OCI-LY3 (cell line): ENCODE measurements at regions not wholly inside any gene's neighbourhood (a gene's known extent, or its start where the extent isn't known, plus 50 kb on each side); places are given as distances from the start of the nearest gene placed in this dataset.

ENCODE experiments used
- CTCF ChIP-seq: fragments of 200-600, 300-600 bp; sonication (generic); IDR thresholded peaks from 2 replicates; pipeline ENCODE4 v1.5.1; 2014; ENCODE audit warnings: antibody characterized with exemption, low read length, low read depth
- EZH2phosphoT487 ChIP-seq: fragments of 200-600 bp; shearing (Covaris generic); IDR thresholded peaks from 2 replicates; pipeline ENCODE4 v1.6.1; 2018; ENCODE audit warnings: antibody characterized with exemption, mixed run types, low read depth

GRCh38 chr4:54363037-54363436 lies 133.9 kb downstream of the PDGFRA start:
- no peak for TF ChIP-seq CTCF
- TF ChIP-seq EZH2phosphoT487, result no peak
